DND-41 (cell line): ENCODE measurements at regions not wholly inside any gene's neighbourhood (a gene's known extent, or its start where the extent isn't known, plus 50 kb on each side); places are given as distances from the start of the nearest gene placed in this dataset.

Experiments
- CTCF ChIP-seq: IDR thresholded peaks from 2 replicates; pipeline ENCODE4 v1.5.1; 2012; ENCODE audit warnings: borderline replicate concordance, low read length, moderate library complexity, mild to moderate bottlenecking; ENCODE audit not compliant: poor library complexity, severe bottlenecking; ENCODE audit errors: extremely low read depth
- EZH2 ChIP-seq: IDR thresholded peaks from 3 replicates; pipeline ENCODE4 v1.6.1; 2012; ENCODE audit warnings: borderline replicate concordance, low read depth, mild to moderate bottlenecking, moderate library complexity, low read length, inconsistent platforms; ENCODE audit not compliant: severe bottlenecking

GRCh38 chr1:81179242-81179641 is 621.5 kb upstream of the ADGRL2 start:
- no peak for TF ChIP-seq CTCF
- TF ChIP-seq EZH2 = no peak
